Nephron (organoid): ENCODE measurements at regions not wholly inside any gene's neighbourhood (a gene's known extent, or its start where the extent isn't known, plus 50 kb on each side); places are given as distances from the start of the nearest gene placed in this dataset.
"Not testable (repeated sequence)": the region's sequence is repeated elsewhere in the genome, so short reads cannot be mapped to it uniquely, and the experiment has no call there.

Source experiments
- H3K27ac Mint-ChIP-seq, 3 experiments: 2 replicates each; pipeline ENCODE4 v1.8.0; 2020; ENCODE audit warnings: mixed read lengths in 3 of 3, mild to moderate bottlenecking in 2 of 3, moderate library complexity in 1 of 3
- H3K27me3 Mint-ChIP-seq: 2 replicates; pipeline ENCODE4 v1.8.0; 2021; ENCODE audit warnings: low read depth, mild to moderate bottlenecking, moderate library complexity, mixed read lengths
- H3K36me3 Mint-ChIP-seq: 2 replicates; pipeline ENCODE4 v1.8.0; 2020; ENCODE audit warnings: low read depth, mixed read lengths
- H3K4me1 Mint-ChIP-seq: 2 replicates; pipeline ENCODE4 v1.8.0; 2020; ENCODE audit warnings: mixed read lengths
- H3K4me3 Mint-ChIP-seq, 3 experiments: 2 replicates each; pipeline ENCODE4 v1.8.0; 2020; ENCODE audit warnings: mild to moderate bottlenecking in 3 of 3, mixed read lengths in 3 of 3, moderate library complexity in 2 of 3
- H3K9me3 Mint-ChIP-seq: 2 replicates; pipeline ENCODE4 v1.8.0; 2020; ENCODE audit warnings: mixed read lengths
- TF ChIP-seq, protein P1 (sequence below), 3 experiments: fragments of 200-600 bp; sonication (generic); IDR thresholded peaks; one replicate each; pipeline ENCODE4 v1.5.0; 2021; ENCODE audit warnings: antibody characterized with exemption in 3 of 3; ENCODE audit not compliant: unreplicated experiment in 3 of 3

GRCh38 chr5:2534970-2535369 is 216.5 kb downstream of the IRX2 start:
- Mint-ChIP-seq H3K4me1 (no peaks in the 10 kb centered on the region), H3K9me3 (no peaks in the 10 kb centered on the region), H3K27ac (no peak overlapping the region), H3K27me3 (peaks cover 47% of the 10 kb centered on the region), H3K4me3 (no peak overlapping the region), H3K36me3 (no peaks in the 10 kb centered on the region)
- TF ChIP-seq, protein P1, sequence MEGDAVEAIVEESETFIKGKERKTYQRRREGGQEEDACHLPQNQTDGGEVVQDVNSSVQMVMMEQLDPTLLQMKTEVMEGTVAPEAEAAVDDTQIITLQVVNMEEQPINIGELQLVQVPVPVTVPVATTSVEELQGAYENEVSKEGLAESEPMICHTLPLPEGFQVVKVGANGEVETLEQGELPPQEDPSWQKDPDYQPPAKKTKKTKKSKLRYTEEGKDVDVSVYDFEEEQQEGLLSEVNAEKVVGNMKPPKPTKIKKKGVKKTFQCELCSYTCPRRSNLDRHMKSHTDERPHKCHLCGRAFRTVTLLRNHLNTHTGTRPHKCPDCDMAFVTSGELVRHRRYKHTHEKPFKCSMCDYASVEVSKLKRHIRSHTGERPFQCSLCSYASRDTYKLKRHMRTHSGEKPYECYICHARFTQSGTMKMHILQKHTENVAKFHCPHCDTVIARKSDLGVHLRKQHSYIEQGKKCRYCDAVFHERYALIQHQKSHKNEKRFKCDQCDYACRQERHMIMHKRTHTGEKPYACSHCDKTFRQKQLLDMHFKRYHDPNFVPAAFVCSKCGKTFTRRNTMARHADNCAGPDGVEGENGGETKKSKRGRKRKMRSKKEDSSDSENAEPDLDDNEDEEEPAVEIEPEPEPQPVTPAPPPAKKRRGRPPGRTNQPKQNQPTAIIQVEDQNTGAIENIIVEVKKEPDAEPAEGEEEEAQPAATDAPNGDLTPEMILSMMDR (IDR thresholded peaks at IDR 0.05; ENCODE audit: unreplicated experiment in 3 of 3): no peak

- Mint-ChIP-seq H3K4me3 (no peak overlapping the region), H3K9me3 (peaks cover 2% of the 10 kb centered on the region), H3K27me3 (peaks cover 44% of the 10 kb centered on the region), H3K36me3 (no peaks in the 10 kb centered on the region), H3K4me1 (no peaks in the 10 kb centered on the region), H3K27ac (no peak overlapping the region)
- TF ChIP-seq, protein P1 (IDR thresholded peaks at IDR 0.05; ENCODE audit: unreplicated experiment in 3 of 3): no peak
Observed at GRCh38 chr5:2534251-2534650, 217.2 kb downstream of the IRX2 start.

DNA sequence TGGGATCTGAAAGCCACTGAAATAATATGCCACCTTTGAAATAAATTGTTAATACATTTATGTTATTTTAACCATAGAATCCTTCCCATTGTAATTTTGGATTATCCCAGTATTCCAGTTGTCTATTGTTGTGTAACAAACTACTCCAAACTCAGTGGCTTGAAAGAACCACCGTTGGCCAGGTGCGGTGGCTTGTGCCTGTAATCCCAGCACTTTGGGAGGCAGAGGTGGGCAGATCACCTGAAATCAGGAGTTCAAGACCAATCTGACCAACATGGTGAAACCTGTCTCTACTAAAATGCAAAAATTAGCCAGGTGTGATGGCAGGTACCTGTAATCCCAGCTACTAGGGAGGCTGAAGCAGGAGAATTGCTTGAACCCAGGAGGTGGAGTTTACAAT is 217.6 kb downstream of the IRX2 start:
- not testable (repeated sequence) for H3K36me3 Mint-ChIP-seq, H3K9me3 Mint-ChIP-seq, H3K27ac Mint-ChIP-seq, H3K4me3 Mint-ChIP-seq, H3K4me1 Mint-ChIP-seq
- peaks cover 43% of the 10 kb centered on the region for H3K27me3 Mint-ChIP-seq

DNA sequence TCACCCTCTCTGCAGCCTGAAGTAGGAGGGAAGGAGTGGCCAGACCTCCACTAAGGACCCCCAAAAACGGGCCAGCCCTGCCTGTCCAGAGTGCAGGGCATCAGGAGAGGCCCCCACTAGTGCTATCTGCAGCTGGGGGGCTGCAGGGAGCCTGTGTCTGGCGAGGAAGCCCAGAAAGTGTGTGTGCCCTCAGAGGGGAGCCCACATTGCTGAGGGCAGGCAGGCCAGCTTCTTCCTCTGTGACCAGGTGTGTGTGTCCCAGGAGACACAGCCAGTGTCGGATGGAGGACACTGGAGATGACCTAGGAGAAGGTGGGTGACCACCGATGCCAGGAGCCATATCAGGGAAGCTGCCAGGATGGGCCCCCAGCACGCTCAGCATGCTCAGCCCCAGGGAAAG is 218.7 kb downstream of the IRX2 start:
- H3K27ac Mint-ChIP-seq: no peak overlapping the region
- H3K4me1 Mint-ChIP-seq: no peaks in the 10 kb centered on the region
- no peak overlapping the region for H3K4me3 Mint-ChIP-seq
- TF ChIP-seq, protein P1 (IDR thresholded peaks at IDR 0.05; ENCODE audit: unreplicated experiment in 3 of 3): no peak
- H3K36me3 Mint-ChIP-seq: no peaks in the 10 kb centered on the region
- peaks cover 2% of the 10 kb centered on the region for H3K9me3 Mint-ChIP-seq
- peaks cover 33% of the 10 kb centered on the region for H3K27me3 Mint-ChIP-seq

- H3K27me3 Mint-ChIP-seq: peaks cover 21% of the 10 kb centered on the region
- H3K36me3 Mint-ChIP-seq: no peaks in the 10 kb centered on the region
- no peaks in the 10 kb centered on the region for H3K4me1 Mint-ChIP-seq
- H3K9me3 Mint-ChIP-seq: peaks cover 5% of the 10 kb centered on the region
- no peak overlapping the region for H3K4me3 Mint-ChIP-seq
- H3K27ac Mint-ChIP-seq: no peak overlapping the region
- TF ChIP-seq, protein P1 (IDR thresholded peaks at IDR 0.05; ENCODE audit: unreplicated experiment in 3 of 3): no peak
Observed at GRCh38 chr5:2531318-2531717, 220.2 kb downstream of the IRX2 start.

- H3K4me3 Mint-ChIP-seq: no peak overlapping the region
- no peak overlapping the region for H3K27ac Mint-ChIP-seq
- TF ChIP-seq, protein P1 (IDR thresholded peaks at IDR 0.05; ENCODE audit: unreplicated experiment in 3 of 3): no peak
- H3K36me3 Mint-ChIP-seq: no peaks in the 10 kb centered on the region
- H3K4me1 Mint-ChIP-seq: no peaks in the 10 kb centered on the region
- peaks cover 5% of the 10 kb centered on the region for H3K9me3 Mint-ChIP-seq
- peaks cover 24% of the 10 kb centered on the region for H3K27me3 Mint-ChIP-seq
Observed at GRCh38 chr5:2530609-2531008, 220.9 kb downstream of the IRX2 start.
